ENCODE measurements at regions not wholly inside any gene's neighbourhood (a gene's known extent, or its start where the extent isn't known, plus 50 kb on each side); places are given as distances from the start of the nearest gene placed in this dataset.

GRCh38 chr4:117225471-117225870 is 140.1 kb upstream of the TRAM1L1 start:
- Histone ChIP-seq H3K27ac (no peak overlapping the region), H3K9me3 (no peaks in the 10 kb centered on the region), H3K4me3 (no peak overlapping the region), H3K27me3 (no peaks in the 10 kb centered on the region), H3K36me3 (no peaks in the 10 kb centered on the region), H3K4me1 (no peaks in the 10 kb centered on the region)
- DNase-seq, result no peak
- TF ChIP-seq POLR2A (IDR thresholded peaks at IDR 0.05) (no peak), CTCF (IDR thresholded peaks at IDR 0.05) (no peak)

GRCh38 chr4:117227925-117228324 is 142.5 kb upstream of the TRAM1L1 start:
- no peak for DNase-seq
- Histone ChIP-seq H3K36me3 (no peaks in the 10 kb centered on the region), H3K4me3 (no peak overlapping the region), H3K27me3 (no peaks in the 10 kb centered on the region), H3K9me3 (no peaks in the 10 kb centered on the region), H3K27ac (no peak overlapping the region), H3K4me1 (no peaks in the 10 kb centered on the region)
- TF ChIP-seq CTCF (IDR thresholded peaks at IDR 0.05) (no peak), POLR2A (IDR thresholded peaks at IDR 0.05) (no peak)

GRCh38 chr4:117239434-117239833 is 154.1 kb upstream of the TRAM1L1 start:
- H3K4me1 ChIP-seq, result no peaks in the 10 kb centered on the region
- no peak overlapping the region for H3K4me3 ChIP-seq
- H3K9me3 ChIP-seq, result no peaks in the 10 kb centered on the region
- no peak overlapping the region for H3K27ac ChIP-seq
- TF ChIP-seq POLR2A (IDR thresholded peaks at IDR 0.05), result no peak
- no peak for TF ChIP-seq CTCF (IDR thresholded peaks at IDR 0.05)
- no peak for DNase-seq
- H3K27me3 ChIP-seq, result no peaks in the 10 kb centered on the region
- H3K36me3 ChIP-seq, result no peaks in the 10 kb centered on the region

GRCh38 chr4:117249333-117249732 is 164.0 kb upstream of the TRAM1L1 start:
- Histone ChIP-seq H3K36me3 (no peaks in the 10 kb centered on the region), H3K4me1 (no peaks in the 10 kb centered on the region), H3K4me3 (no peak overlapping the region), H3K9me3 (no peaks in the 10 kb centered on the region), H3K27ac (no peak overlapping the region), H3K27me3 (no peaks in the 10 kb centered on the region)
- DNase-seq, result no peak
- TF ChIP-seq POLR2A (IDR thresholded peaks at IDR 0.05) (no peak), CTCF (IDR thresholded peaks at IDR 0.05) (no peak)

- H3K36me3 ChIP-seq, result no peaks in the 10 kb centered on the region
- TF ChIP-seq CTCF (IDR thresholded peaks at IDR 0.05), result no peak
- TF ChIP-seq POLR2A (IDR thresholded peaks at IDR 0.05), result no peak
- no peak overlapping the region for H3K4me3 ChIP-seq
- H3K27ac ChIP-seq, result no peak overlapping the region
- no peak for DNase-seq
- H3K4me1 ChIP-seq, result no peaks in the 10 kb centered on the region
- no peaks in the 10 kb centered on the region for H3K27me3 ChIP-seq
- no peaks in the 10 kb centered on the region for H3K9me3 ChIP-seq
Measured at GRCh38 chr4:117264072-117264471, 178.7 kb upstream of the TRAM1L1 start.

GRCh38 chr4:117267317-117267716 is 181.9 kb upstream of the TRAM1L1 start:
- H3K9me3 ChIP-seq, result no peaks in the 10 kb centered on the region
- no peak overlapping the region for H3K4me3 ChIP-seq
- no peak for DNase-seq
- H3K27me3 ChIP-seq, result no peaks in the 10 kb centered on the region
- TF ChIP-seq CTCF (IDR thresholded peaks at IDR 0.05) (no peak), POLR2A (IDR thresholded peaks at IDR 0.05) (no peak)
- H3K27ac ChIP-seq, result no peak overlapping the region
- H3K36me3 ChIP-seq, result no peaks in the 10 kb centered on the region
- no peaks in the 10 kb centered on the region for H3K4me1 ChIP-seq

Measured in Peyer's patch (tissue), 4 donors.